Mesenchymal stem cell (in vitro differentiated cells and primary cell): ENCODE measurements at regions not wholly inside any gene's neighbourhood (a gene's known extent, or its start where the extent isn't known, plus 50 kb on each side); places are given as distances from the start of the nearest gene placed in this dataset.

Source experiments
- DNase-seq: peaks from one replicate; pipeline ENCODE4 v3.0.0-alpha.2; 2013
- H2AFZ ChIP-seq: one replicate; pipeline ENCODE4 v1.6.1; 2013; ENCODE audit warnings: low read depth, mild to moderate bottlenecking, control low read depth, inconsistent platforms, low read length, moderate library complexity
- H2AK5ac ChIP-seq: 2 replicates; pipeline ENCODE4 v1.6.1; 2013; ENCODE audit warnings: low read length, moderate library complexity, mild to moderate bottlenecking, inconsistent platforms; ENCODE audit not compliant: severe bottlenecking
- H2BK120ac ChIP-seq: one replicate; pipeline ENCODE4 v1.6.1; 2013; ENCODE audit warnings: low read depth, mild to moderate bottlenecking, inconsistent platforms, low read length, moderate library complexity
- H2BK12ac ChIP-seq, 2 experiments: one replicate each; pipeline ENCODE4 v1.6.1; 2013; ENCODE audit warnings: inconsistent platforms in 2 of 2, low read length in 2 of 2, mild to moderate bottlenecking in 2 of 2, moderate library complexity in 2 of 2, control low read depth in 1 of 2
- H2BK15ac ChIP-seq: one replicate; pipeline ENCODE4 v1.6.1; 2013; ENCODE audit warnings: mild to moderate bottlenecking, low read depth, inconsistent platforms; ENCODE audit not compliant: poor library complexity, severe bottlenecking
- H2BK5ac ChIP-seq: 2 replicates; pipeline ENCODE4 v1.6.1; 2013; ENCODE audit warnings: low read depth, mild to moderate bottlenecking, low read length, control low read depth, inconsistent platforms; ENCODE audit not compliant: poor library complexity, severe bottlenecking
- H3K14ac ChIP-seq, 2 experiments: one replicate each; pipeline ENCODE4 v1.6.1; 2013; ENCODE audit warnings: inconsistent platforms in 2 of 2, low read length in 2 of 2, control low read depth in 1 of 2, mild to moderate bottlenecking in 1 of 2, moderate library complexity in 1 of 2
- H3K18ac ChIP-seq, 2 experiments: one replicate each; pipeline ENCODE4 v1.6.1; 2013; ENCODE audit warnings: inconsistent platforms in 2 of 2, low read length in 2 of 2, control low read depth in 1 of 2, low read depth in 1 of 2, mild to moderate bottlenecking in 1 of 2
- H3K23ac ChIP-seq, 2 experiments: one replicate each; pipeline ENCODE4 v1.6.1; 2013; ENCODE audit warnings: inconsistent platforms in 2 of 2, low read length in 2 of 2, mild to moderate bottlenecking in 2 of 2, moderate library complexity in 2 of 2, control low read depth in 1 of 2
- H3K27ac ChIP-seq: 2 replicates; pipeline ENCODE4 v1.5.1; 2013; ENCODE audit warnings: mild to moderate bottlenecking, moderate library complexity, low read length, control low read depth, inconsistent platforms; ENCODE audit not compliant: poor library complexity, severe bottlenecking
- H3K27me3 ChIP-seq, 2 experiments: 2 replicates each; pipeline versions ENCODE4 v1.6.1 to v1.7.0; 2013; ENCODE audit warnings: low read length in 2 of 2, mild to moderate bottlenecking in 2 of 2, moderate library complexity in 2 of 2, control low read depth in 1 of 2, inconsistent platforms in 1 of 2; ENCODE audit not compliant: control insufficient read depth in 1 of 2, insufficient read depth in 1 of 2
- H3K36me3 ChIP-seq, 2 experiments: 2 replicates each; pipeline versions ENCODE4 v1.6.1 to v1.7.0; 2013; ENCODE audit warnings: low read length in 2 of 2, control low read depth in 1 of 2, inconsistent platforms in 1 of 2, low read depth in 1 of 2, mild to moderate bottlenecking in 1 of 2; ENCODE audit not compliant: insufficient read depth in 2 of 2, control insufficient read depth in 1 of 2
- H3K4ac ChIP-seq, 2 experiments: one replicate each; pipeline ENCODE4 v1.6.1; 2013; ENCODE audit warnings: inconsistent platforms in 2 of 2, low read length in 2 of 2, mild to moderate bottlenecking in 2 of 2, moderate library complexity in 2 of 2, control low read depth in 1 of 2, low read depth in 1 of 2
- H3K4me1 ChIP-seq: 2 replicates; pipeline ENCODE4 v1.6.1; 2013; ENCODE audit warnings: low read depth, low read length, control low read depth; ENCODE audit not compliant: control insufficient read depth, insufficient read depth
- H3K4me2 ChIP-seq: 2 replicates; pipeline ENCODE4 v1.6.1; 2013; ENCODE audit warnings: low read length, mild to moderate bottlenecking, inconsistent platforms; ENCODE audit not compliant: poor library complexity, severe bottlenecking
- H3K4me3 ChIP-seq, 2 experiments: 2 replicates each; pipeline versions ENCODE4 v1.5.1 to v1.7.0; 2013; ENCODE audit warnings: low read length in 2 of 2, mild to moderate bottlenecking in 2 of 2, control low read depth in 1 of 2, low read depth in 1 of 2; ENCODE audit not compliant: insufficient read depth in 1 of 2
- H3K79me1 ChIP-seq: replicated peaks from 2 replicates; pipeline ENCODE4 v1.6.1; 2013; ENCODE audit warnings: mild to moderate bottlenecking, control low read depth, low read length, inconsistent platforms; ENCODE audit not compliant: poor library complexity, severe bottlenecking
- H3K9ac ChIP-seq: 2 replicates; pipeline ENCODE4 v1.7.0; 2013; ENCODE audit warnings: mild to moderate bottlenecking, low read length, moderate library complexity
- H3K9me3 ChIP-seq: 2 replicates; pipeline ENCODE4 v1.7.0; 2013; ENCODE audit warnings: mild to moderate bottlenecking, low read length; ENCODE audit not compliant: control insufficient read depth
- H4K8ac ChIP-seq: one replicate; pipeline ENCODE4 v1.6.1; 2013; ENCODE audit warnings: inconsistent platforms, mild to moderate bottlenecking, low read length, moderate library complexity
- H4K91ac ChIP-seq: one replicate; pipeline ENCODE4 v1.6.1; 2013; ENCODE audit warnings: mild to moderate bottlenecking, low read length, inconsistent platforms
- WGBS: methylation state at CpG from one replicate; pipeline ENCODE4 v1.1.7; 2013; ENCODE audit warnings: mixed read lengths; 5-methylcytosine and 5-hydroxymethylcytosine counted together

DNA sequence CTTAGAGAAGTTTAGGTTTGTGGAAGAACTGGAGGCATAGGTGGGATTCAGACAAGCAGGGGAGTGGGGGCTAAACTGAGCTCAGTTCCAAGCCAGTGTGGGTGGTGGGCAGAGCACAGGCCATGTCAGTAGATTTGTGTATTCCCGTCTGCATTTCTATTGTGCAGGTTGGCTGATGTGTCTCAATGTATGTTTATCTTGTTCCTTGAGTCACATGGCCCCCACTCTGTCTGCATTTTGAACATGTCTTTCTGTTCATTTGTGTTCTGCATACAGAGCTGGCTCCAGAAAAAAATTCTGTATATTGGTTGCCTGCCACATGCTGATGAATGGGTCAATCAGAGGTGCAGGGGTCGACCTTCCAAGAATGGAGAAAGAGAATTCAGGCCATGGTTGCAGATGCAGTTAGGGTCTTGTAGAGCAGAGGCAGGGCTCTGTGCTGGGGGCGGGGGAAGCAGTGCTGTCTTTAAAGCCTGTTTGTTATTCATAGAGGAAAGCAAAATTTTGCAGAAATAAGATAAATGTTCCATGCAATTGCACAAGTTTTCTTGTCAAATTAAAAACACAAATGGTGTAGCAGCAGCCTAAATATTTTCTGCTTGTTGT, 166.7 kb downstream of the CDH26 start:
- H3K36me3 ChIP-seq = no peaks in the 10 kb centered on the region
- no peak overlapping the region for H3K4me2 ChIP-seq
- no peak overlapping the region for H2BK120ac ChIP-seq
- no peak overlapping the region for H3K9ac ChIP-seq
- no peak for DNase-seq
- H3K27ac ChIP-seq = no peak overlapping the region
- no peak overlapping the region for H2AFZ ChIP-seq
- H3K9me3 ChIP-seq = no peaks in the 10 kb centered on the region
- no peak overlapping the region for H2BK5ac ChIP-seq
- H2BK12ac ChIP-seq = no peak overlapping the region
- no peak overlapping the region for H3K4ac ChIP-seq
- no peak overlapping the region for H3K4me3 ChIP-seq
- no peak overlapping the region for H3K18ac ChIP-seq
- no peak overlapping the region for H2BK15ac ChIP-seq
- peaks cover 6 to 29% of the 10 kb centered on the region in 2 experiments for H3K27me3 ChIP-seq
- no peak overlapping the region for H3K14ac ChIP-seq
- H3K4me1 ChIP-seq = no peaks in the 10 kb centered on the region
- no peaks in the 10 kb centered on the region for H3K79me1 ChIP-seq
- WGBS = 20% methylated on average over 2 of the region's 3 CpGs
- no peak overlapping the region for H3K23ac ChIP-seq
- H4K91ac ChIP-seq = no peak overlapping the region
- no peak overlapping the region for H2AK5ac ChIP-seq
- H4K8ac ChIP-seq = no peak overlapping the region

DNA sequence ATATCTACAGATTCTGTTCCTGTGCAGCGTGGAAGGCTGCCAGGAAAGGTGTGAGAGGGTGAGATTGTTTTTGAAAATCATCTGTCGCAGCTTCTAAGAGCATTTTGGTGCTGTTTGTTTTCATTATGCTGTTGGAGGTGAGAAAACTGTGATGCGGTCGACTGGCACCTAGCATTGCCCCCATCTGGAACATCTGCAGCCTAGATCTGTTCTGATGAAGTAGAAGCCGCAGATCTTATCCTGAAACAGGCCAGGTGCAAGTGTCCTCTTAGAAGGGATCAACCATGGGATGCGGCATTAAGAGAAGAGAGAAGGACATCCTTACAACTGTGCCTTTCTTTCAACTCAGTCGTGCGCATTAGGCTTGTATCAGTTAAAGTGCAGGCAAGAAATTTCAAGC, 167.3 kb downstream of the CDH26 start:
- H3K18ac ChIP-seq = no peak overlapping the region
- no peak overlapping the region for H3K4me2 ChIP-seq
- H4K91ac ChIP-seq = no peak overlapping the region
- no peak overlapping the region for H3K27ac ChIP-seq
- H4K8ac ChIP-seq = no peak overlapping the region
- no peak overlapping the region for H3K14ac ChIP-seq
- H2BK5ac ChIP-seq = no peak overlapping the region
- no peak overlapping the region for H3K4me3 ChIP-seq
- H2BK120ac ChIP-seq = no peak overlapping the region
- H2AFZ ChIP-seq = no peak overlapping the region
- H3K23ac ChIP-seq = no peak overlapping the region
- H3K9ac ChIP-seq = no peak overlapping the region
- no peak overlapping the region for H2BK12ac ChIP-seq
- H3K36me3 ChIP-seq = no peaks in the 10 kb centered on the region
- H3K4ac ChIP-seq = no peak overlapping the region
- no peaks in the 10 kb centered on the region for H3K79me1 ChIP-seq
- H2BK15ac ChIP-seq = no peak overlapping the region
- H3K9me3 ChIP-seq = no peaks in the 10 kb centered on the region
- no peak for DNase-seq
- 74% methylated on average over 8 of the region's 8 CpGs for WGBS
- peaks cover 6 to 29% of the 10 kb centered on the region in 2 experiments for H3K27me3 ChIP-seq
- H2AK5ac ChIP-seq = no peak overlapping the region
- H3K4me1 ChIP-seq = no peaks in the 10 kb centered on the region

DNA sequence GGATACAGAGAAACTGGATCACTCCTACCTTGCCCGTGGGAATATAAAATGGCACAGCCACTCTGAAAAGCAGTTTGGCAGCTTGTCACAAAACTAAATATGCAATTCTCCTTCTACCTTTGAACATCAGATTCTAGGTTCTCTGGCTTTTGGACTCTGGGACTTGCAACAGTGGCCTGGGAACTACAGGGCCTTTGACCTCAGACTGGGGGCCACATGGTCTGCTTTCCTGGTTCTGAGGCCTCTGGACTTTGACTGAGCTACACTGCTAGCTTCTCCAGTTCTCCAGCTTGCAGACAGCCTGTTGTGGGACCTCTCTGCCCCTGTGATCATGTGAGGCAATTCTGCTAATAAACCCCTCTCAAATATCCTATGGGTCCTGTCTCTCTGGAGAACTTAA, 168.8 kb downstream of the CDH26 start:
- H4K91ac ChIP-seq = no peak overlapping the region
- H3K79me1 ChIP-seq = no peaks in the 10 kb centered on the region
- H4K8ac ChIP-seq = no peak overlapping the region
- H3K4ac ChIP-seq = no peak overlapping the region
- no peak overlapping the region for H2AK5ac ChIP-seq
- H3K14ac ChIP-seq = no peak overlapping the region
- H2BK12ac ChIP-seq = no peak overlapping the region
- H3K4me3 ChIP-seq = no peak overlapping the region
- no peak overlapping the region for H3K18ac ChIP-seq
- H2BK5ac ChIP-seq = no peak overlapping the region
- H2BK120ac ChIP-seq = no peak overlapping the region
- H3K9me3 ChIP-seq = no peaks in the 10 kb centered on the region
- H3K36me3 ChIP-seq = no peaks in the 10 kb centered on the region
- H3K27me3 ChIP-seq = peaks cover 0 to 19% of the 10 kb centered on the region in 2 experiments
- H2AFZ ChIP-seq = no peak overlapping the region
- H3K4me1 ChIP-seq = no peaks in the 10 kb centered on the region
- no peak overlapping the region for H2BK15ac ChIP-seq
- no peak overlapping the region for H3K9ac ChIP-seq
- no peak overlapping the region for H3K4me2 ChIP-seq
- 88% methylated on average over 1 of the region's 1 CpG for WGBS
- no peak overlapping the region for H3K27ac ChIP-seq
- no peak overlapping the region for H3K23ac ChIP-seq
- DNase-seq = no peak

DNA sequence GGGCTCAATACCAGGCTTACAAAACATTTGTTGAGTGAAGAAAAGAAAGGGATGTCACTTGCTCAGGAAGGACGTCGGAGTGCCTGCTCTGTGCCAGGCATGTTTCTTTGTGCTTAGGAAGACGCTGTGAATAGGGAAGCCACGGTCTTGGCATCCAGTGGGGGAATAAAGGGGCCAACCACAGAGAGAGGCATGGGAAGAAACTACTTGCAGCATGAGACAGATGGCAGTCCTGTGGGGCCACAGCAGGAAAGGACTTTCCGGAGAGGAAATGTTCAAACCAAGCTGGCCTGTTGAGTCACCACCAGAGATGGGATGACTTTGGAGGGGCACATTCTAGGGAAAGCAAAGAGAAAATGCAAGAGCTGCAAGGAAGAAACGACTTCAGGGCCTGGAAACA, 173.2 kb downstream of the CDH26 start:
- Histone ChIP-seq H3K23ac (no peak overlapping the region), H2BK15ac (no peak overlapping the region)
- WGBS = 66% methylated on average over 6 of the region's 6 CpGs

More for the DNA sequence above, 173.2 kb downstream of the CDH26 start:
- Histone ChIP-seq H3K14ac (no peak overlapping the region), H3K36me3 (no peaks in the 10 kb centered on the region), H4K8ac (no peak overlapping the region), H3K18ac (no peak overlapping the region), H3K4me1 (no peaks in the 10 kb centered on the region), H3K79me1 (no peaks in the 10 kb centered on the region), H4K91ac (no peak overlapping the region), H3K4me3 (no peak overlapping the region), H2BK5ac (no peak overlapping the region), H3K9ac (no peak overlapping the region), H2BK12ac (no peak overlapping the region), H3K4me2 (no peak overlapping the region), H3K27ac (no peak overlapping the region), H3K27me3 (peaks cover 0 to 7% of the 10 kb centered on the region in 2 experiments), H2AFZ (no peak overlapping the region), H2BK120ac (no peak overlapping the region), H3K4ac (no peak overlapping the region), H3K9me3 (no peaks in the 10 kb centered on the region), H2AK5ac (no peak overlapping the region)
- no peak for DNase-seq
